GM03348 (cell line): ENCODE measurements at regions not wholly inside any gene's neighbourhood (a gene's known extent, or its start where the extent isn't known, plus 50 kb on each side); places are given as distances from the start of the nearest gene placed in this dataset.
"Not testable (repeated sequence)": the region's sequence is repeated elsewhere in the genome, so short reads cannot be mapped to it uniquely, and the experiment has no call there.

Experiments
- DNase-seq: peaks from one replicate; pipeline ENCODE4 v3.0.0; 2012; ENCODE audit warnings: low spot score

DNA sequence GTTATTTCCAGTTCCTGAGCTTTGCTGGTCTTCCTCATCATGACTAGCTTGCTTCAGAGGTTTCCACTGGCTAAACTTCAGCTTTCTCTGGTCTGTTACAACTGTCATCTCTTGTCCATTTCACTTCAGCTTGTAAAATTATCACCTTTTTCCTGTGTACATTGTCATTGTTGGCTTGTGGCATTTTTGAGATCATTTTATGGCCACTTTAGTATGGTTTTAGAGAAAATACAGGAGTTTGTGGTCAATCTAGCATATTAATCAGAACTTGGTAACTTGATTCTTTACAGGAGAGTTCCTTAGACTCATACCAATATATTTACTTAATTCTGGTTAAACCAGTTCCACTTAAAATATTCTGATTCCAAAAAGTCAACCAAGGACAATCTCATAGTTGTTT is 235.9 kb upstream of the KITLG start:
- no peak for DNase-seq

DNA sequence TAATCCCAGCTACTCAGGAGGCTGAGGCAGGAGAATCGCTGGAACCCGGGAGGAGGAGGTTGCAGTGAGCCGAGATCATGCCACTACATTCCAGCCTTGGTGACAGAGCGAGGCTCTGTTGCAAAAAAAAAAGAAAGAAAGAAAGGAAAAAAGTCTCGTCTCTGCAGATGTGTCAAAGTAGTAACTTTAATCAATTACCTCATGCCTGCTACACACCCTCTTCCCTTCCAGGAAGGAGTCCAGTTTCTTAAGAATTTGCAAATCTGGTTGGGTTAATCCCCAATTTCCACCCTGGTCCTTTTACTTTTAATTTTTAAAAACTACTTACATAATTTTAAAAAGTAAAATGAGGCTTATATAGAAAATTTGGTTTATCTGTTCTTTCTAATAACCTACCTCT is 234.5 kb upstream of the KITLG start:
- DNase-seq: peak; percentile 13

DNA sequence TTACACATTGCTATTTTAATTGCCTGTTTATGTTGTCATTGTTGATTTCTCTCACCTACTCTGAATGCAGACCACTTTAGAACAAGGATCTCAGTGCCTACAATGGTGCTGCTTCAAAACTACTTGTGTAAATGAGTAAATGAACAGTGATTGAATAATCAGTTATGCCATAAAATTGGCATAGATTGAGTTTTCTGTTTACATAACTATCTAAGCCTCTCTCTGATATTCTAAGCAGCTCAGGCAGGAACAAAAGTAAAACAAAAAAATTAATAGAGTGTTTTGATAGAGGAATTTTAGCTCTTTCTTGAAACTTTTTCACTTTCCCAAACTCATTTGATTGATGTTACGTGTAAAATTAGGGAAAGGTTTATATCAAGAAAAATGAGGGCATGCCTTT is 232.3 kb upstream of the KITLG start:
- no peak for DNase-seq

DNA sequence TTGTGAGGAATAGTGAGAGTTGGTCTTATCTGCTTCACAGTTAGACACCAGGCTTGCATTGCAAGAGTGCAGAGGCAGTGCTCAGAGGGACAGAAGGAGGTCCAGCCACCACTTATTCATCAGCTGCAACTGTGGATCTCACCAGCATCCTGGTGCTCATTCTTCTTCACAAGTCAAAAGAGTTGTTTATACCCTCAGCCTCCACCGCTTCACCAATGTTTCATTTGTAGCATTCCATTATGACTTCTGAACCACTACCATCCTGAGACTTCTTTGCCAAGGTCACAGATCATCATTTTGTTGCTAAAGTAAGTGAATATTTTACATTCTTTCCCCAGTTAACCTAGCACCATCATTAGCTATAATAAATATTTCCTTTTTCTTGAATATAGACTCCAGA is 230.5 kb upstream of the KITLG start:
- DNase-seq: no peak

DNA sequence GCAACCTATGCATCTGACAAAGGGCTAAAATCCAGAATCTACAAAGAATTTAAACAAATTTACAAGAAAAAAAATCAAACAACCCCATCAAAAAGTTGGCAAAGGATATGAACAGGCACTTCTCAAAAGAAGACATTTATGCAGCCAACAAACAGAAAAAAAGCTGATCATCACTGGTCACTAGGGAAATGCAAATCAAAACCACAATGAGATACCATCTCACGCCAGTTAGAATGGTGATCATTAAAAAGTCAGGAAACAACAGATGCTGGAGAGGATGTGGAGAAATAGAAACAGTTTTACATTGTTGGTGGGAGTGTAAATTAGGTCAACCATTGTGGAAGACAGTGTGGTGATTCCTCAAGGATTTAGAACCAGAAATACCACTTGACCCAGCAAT is 229.6 kb upstream of the KITLG start:
- DNase-seq: not testable (repeated sequence)

DNA sequence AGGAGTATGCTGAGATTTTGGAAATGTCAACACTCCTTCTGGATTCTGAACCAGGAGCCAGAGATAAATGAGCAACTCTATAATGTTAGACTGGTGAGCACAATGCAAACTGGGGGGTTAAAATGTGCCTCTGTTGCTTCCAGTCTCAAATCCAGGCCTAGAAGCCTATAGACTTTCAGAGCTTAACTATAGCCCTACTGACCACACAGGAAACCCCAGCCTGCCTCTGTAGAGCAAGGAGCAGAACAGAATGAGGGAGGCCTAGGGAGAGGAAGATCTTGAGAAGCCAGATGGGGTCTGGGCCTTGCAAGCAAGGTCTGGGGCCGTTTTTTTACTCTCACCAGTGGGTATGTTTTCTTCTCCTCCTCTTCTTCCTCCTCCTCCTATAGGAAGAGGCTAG is 225.4 kb upstream of the KITLG start:
- peak; percentile 31 for DNase-seq

DNA sequence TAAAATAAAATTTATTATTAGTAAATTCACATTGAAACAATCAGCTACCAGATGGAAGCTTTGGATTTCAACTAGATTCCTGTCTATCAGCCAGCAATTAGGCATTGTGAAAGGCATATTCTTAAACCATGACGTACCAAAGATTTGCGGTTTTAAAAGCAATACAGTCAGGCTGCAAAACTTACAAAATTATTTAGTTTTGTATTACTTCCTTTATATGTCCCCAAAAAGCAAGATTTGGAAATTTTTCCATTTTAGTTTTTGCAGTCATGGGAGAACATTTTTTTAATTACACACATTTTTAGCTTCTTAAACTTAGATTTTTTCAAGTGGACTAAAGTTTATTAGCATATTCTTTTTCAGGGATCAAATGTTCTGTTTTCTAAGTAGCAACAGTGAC is 225.0 kb upstream of the KITLG start:
- peak; percentile 64 for DNase-seq

DNA sequence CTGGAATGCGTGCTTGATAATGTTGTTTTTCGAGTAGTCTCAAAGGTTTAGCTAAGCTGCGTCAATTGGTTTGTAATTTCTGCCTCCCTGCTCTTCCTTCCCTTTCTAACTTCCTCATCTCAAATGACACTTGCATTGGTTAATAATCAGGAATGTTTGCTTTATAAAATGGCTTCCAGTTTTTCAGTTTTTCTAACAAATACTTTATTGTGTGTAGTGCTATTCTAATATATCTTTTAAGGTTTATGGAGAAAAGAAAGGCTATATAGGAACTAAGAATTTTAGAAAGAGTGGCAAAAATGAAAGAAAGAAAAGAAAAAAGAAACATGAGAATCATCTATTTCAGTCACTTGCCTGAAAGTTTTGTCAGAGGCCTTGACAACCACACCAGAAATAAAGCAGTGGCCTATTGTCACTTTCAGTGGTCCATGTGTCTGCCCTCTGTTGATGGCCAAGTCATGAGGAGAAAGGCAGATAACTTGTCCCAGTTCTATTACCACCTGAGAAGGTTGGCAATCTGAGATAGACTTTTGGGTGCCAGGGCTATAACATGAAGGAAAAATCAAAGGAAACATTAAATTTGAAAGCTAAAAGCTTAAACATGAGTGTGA is 221.9 kb upstream of the KITLG start:
- no peak for DNase-seq

DNA sequence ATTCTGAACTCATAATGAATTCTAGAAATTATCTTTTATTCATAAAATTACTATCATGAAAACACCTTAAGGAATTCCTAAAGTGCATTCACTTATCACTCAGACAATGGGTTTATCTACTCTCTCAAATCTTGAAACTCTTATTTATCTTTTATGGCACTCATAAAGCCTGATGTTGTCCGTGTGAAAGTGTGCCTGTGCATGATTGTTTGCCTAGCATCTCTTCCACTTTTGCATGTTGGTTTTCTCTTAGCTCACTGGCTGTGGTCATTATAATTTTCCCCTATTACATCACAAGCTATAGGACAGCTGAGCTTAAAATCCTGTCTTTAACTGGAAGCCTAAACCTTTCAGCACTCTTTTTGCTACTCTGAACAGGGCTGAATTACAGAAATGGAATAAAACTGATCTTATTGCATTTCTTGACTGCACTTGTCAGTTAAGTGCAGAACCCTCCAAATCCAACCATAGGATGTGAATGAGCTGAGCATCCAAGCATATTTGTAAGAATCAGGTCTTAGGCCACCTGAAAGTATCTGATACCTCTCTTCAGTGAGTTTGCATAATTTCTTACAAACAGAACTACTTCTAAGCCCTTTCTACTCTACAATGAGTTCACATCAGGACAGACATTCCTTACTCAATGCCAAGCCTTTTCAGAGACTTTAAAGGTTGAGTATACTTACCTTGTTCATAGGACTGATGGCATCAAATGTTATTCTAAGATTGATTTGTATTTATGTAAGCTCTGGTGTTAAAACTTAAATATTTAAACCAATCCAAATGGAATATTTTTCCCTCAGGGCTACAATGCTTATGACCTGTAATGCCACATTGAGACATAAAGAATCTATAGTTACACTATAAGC is 221.2 kb upstream of the KITLG start:
- no peak for DNase-seq

DNA sequence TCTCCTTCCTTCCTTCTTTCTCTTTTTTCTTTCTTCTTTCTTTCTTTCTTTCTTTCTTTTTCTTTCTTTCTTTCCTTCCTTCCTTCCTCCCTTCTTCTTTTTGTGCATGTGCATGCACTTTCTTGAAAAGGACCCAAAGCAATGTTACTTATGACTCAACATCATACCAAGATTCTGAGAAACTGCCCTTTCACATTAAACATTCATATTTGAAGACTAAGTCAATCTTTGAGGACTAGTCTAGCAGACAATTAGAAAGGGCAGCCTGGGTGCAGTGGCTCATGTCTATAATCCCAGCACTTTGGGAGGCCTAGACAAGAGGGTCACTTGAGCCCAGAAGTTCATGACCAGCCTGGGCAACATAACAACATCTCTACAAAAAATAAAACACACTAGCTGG is 212.8 kb upstream of the KITLG start:
- DNase-seq: peak; percentile 32

DNA sequence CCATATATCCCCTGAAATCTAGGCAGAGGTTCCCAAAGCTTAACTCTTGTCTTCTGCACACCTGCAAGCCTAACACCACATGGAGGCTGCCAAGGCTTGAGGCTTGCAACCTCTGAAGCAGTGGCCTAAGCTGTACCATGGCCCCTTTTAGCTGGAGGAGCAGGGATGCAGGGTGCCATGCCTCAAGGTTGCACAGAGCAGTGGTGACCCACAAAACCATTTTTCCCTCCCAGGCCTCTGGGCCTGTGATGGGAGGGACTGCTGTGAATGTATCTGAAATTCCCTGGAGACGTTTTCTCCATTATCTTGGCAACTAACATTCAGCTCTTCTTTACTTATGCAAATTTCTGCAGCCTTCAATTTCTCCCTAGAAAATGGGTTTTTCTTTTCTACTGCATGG is 210.0 kb upstream of the KITLG start:
- no peak for DNase-seq

DNA sequence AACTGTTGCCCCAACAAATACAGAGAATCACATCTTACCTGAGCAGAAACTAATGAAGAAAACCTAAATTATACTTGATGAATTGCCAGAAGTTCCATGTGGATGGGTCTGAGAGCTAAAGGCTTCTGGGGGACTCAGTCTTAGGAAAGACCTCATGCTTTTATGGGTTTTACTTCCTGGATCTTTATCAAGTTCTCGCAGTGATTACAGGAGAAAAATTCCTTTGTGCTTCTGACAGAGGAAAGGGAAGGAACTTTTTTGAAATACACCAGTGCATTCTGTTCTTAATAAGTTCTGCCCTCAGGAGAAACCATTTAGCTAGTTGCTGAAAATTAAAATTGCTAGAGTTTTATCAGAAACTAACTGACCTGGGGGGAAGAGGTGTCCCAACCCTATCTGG is 203.9 kb upstream of the KITLG start:
- DNase-seq: no peak

DNA sequence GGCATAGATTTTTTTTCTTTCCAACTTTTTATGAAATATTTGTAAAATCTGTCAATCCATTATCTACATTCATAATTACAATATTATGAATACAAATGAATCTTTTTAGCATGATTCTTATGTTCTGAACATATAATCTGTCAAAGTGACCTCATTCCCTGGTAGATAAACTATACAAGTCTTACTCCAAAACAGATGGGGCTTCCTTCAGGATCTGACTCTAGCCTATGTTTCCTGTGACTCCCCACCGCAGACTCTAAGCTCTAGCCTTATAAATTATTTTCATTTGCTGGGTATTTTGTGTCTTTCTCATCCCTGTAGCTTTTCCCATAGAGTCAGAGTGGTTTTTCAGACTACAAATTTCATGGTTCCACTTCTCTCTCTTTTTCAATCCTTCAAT is 202.1 kb upstream of the KITLG start:
- DNase-seq: peak; percentile 30

DNA sequence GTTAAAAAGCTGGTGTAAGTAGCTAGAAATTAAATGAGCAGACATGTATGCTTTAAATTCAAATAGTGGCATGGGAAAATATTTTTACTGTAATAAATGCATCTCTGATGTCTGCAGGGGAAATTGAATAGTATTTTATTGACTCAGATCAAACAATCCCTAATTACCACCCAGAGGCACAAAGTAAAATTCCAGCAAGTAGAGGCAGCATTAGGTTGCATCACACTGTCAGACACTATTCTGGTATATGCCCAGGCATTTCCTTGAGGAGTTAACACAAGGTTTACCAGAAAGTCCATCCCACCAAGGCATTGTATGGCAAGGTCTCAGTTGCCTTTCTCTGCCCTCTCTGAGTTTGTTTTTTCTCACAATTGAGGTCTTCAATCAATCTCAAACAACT is 201.6 kb upstream of the KITLG start:
- peak; percentile 46 for DNase-seq

DNA sequence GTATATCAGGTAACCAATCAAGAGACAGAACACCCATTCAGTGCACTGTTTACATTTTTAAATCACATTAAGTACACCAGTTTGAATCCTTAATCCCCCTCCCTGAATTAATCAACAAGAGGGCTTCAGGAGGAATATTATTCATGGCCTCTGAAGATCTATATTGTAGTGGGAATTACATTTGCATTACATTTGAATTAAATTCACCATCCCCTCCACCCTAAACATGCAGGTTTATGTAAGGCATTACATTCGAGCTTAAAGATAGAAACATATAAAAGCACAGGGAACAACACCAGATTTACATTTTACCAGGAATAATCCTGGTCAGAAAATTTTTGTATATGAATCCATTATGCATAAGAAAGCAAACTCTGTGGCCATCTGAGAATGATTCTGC is 197.8 kb upstream of the KITLG start:
- DNase-seq: no peak

DNA sequence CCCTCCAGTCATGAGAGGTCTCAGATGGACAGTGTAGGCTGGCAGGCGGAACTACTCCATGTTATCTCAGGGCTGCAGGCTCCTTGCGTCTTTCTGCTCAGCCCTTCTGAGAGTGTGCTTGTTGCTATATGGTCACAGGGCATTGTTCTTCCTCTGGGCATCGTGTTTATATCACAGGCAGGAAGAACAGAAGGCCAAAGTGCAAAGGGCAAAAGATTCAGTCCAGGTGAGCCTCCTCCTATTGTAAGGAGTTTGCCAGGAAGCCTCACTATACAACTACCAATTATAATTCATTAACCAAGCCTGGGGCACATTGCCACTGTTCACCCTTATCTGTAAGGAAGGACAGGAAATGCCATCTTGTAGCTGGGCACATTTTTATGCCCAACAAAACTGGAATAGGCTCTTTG is 195.5 kb upstream of the KITLG start:
- DNase-seq: no peak

DNA sequence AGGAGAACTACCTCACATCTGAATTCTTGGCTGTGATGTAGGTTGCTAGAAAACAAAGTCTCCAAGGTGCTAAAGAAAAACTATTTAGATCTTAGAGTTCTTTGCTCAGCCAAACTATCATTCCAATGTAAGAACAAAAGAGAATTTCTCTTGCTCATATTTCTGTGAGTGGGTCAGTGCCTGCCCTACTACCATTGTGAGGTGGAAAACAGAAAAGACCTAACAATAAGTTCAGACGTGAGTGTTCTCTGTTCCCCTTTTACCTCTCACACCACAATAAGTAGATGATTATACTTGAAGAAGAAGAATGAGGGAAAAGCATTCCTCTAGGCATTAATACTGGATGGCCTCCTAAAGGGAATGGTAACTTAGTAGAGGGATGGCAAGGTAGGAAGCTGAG is 187.4 kb upstream of the KITLG start:
- DNase-seq: no peak

DNA sequence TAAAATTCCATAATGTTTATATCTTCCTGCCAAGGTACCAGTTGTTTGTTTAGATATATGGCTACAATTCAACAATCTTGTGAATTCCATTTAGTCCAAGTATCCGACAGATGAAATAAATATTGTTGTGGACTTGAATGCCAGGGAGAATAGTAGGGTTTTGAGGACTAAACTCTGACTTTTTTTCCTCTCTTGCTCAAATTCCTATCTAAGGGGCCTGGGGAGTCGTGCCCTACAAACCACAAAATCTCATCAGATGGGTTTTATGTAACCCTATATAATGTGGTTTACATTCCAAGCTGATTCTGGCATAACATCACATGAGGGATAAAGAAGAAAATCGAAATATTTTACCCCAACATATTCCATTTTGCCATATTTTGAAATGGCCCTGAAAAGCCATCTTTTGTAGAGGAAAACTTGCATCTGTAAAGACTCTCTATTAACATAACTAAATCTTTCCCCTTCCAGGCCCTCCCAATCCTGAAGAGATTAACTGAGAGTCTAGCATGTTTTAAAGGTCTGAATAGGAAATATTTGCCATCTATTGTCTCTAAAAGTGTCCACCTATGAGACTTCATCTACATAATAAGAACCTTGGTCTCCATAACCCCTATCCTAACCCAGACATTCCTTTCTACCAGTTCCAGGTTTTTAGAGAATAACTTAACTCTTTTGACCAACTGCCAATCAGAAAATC is 184.7 kb upstream of the KITLG start:
- no peak for DNase-seq

DNA sequence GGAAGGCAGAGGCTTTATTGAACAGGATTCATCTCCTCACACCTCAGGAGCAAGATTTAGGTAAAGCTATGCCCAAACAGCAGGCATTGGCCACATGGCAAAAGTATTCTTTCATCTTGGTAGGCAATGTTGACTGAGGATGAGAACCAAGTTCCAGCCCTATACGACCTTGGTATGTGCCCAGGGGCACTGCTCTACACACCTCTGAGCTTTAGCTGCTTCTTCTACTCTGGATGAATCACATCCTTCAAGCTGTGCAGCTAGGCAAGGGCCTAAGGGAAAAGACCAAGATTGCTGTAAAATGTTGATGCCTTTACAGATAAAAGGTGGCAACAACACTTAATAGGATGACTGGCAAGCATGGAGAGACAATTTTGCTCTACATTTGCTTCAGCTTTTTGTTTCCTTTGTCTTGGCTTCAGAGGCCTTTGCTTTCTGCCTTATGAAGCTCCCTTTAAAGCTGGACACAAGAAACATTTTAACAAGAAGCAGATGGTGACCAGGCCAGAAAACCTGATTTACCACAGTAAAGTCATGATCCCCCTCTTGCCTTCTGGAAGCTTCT is 183.3 kb upstream of the KITLG start:
- DNase-seq: peak; percentile 10

DNA sequence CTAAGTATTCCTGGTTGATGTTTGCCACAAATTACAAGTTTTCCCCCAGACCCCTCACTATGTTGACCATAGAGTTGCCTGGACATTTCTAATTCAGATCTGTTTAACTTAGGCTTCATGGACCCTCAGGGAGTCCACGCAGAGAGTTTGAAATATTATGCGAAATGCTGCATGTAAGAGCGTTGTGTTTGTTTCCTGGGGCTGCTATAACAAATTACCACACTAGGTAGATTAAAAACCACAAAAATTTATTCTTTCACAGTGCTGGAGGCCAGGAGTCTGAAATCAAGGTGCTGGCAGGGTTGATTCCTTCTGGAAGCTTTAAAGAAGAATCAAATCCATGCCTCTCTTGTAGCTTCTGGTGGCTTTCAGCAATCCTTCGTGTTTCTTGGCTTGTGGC is 177.9 kb upstream of the KITLG start:
- DNase-seq: no peak

DNA sequence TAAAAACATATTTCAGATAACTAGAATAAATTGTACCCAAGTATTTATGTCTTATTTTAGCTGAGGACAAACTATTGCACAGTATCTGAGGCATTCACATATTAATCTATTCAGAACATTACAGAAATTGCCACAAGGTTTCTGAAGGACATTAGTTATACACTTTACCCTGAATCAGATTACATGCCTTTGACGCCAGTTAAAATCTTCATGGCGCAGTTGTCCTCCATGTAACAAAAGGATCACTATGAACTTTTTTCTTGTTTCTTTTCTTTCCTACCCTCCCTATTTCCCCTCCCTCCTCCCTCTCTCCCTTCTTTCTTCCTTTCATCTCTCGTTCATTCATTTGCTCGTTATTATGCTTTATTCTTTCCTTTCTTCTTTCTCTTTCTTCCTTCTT is 176.6 kb upstream of the KITLG start:
- DNase-seq: no peak

DNA sequence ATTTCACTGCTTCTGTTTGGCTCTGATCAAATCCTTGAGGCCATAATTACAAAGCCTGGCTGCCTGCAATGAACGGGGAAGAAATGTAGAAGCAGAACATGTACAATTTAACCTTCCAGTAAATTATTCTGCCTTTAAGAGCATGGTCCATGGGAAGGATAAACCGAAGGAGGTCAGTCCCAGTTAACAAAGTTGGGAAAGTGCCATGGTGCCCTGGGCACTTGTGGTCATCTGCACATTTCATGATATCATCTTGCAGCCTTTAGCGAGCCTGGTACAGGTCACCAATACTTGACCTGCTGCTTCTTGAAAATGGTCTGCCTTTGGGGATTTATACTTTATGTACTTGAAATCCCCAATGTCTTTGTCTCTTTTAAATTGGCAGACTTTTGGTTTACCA is 175.9 kb upstream of the KITLG start:
- DNase-seq: no peak

DNA sequence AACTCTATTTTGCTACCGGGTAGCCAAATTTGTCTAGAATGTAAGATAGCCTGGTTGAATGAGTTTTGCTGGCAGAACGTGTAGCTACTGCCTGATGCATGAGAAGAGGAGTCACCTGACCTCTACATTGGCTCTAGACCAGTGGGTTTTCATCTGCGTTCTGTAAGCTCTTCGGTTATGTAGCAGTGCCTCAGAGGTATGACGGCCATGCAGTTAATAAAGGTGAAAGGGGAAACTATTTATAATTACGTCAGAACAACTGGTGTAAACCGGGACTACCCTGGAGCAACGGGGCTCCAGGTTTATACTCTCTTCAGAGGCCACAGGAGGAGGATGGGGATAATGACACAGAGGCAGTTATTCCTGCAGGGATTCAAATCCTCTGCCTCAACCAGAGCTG is 173.4 kb upstream of the KITLG start:
- no peak for DNase-seq
